ENCODE measurements at regions not wholly inside any gene's neighbourhood (a gene's known extent, or its start where the extent isn't known, plus 50 kb on each side); places are given as distances from the start of the nearest gene placed in this dataset.

DNA sequence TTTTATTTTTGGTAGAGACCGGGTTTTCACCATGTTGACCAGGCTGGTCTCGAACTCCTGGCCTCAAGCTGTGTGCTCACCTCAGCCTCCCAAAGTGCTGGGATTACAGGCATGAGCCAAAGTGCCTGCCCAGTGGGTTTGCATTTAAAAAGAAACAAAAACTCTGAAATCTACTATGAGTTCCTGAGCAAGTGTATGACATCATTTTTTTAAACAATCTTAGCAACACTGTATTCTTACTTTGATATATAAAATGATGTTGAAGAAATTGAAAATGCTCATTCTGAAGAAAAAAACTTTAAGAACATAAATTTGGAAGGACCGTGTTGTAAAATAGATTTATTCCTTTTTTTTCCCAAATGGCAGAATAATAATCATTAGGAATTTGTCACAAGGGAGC is 1199.7 kb downstream of the DIAPH3 start:
- no peaks in the 10 kb centered on the region for H3K4me1 ChIP-seq (ENCODE audit: insufficient read depth, low read length, poor library complexity, severe bottlenecking)
- H4K20me1 ChIP-seq (ENCODE audit: insufficient read depth, low read length, poor library complexity, severe bottlenecking): no peaks in the 10 kb centered on the region
- no peak overlapping the region for H3K9ac ChIP-seq (ENCODE audit: low read depth, low read length, poor library complexity, severe bottlenecking)
- no peaks in the 10 kb centered on the region for H3K79me2 ChIP-seq (ENCODE audit: insufficient read depth, low read length)
- H3K9me3 ChIP-seq (ENCODE audit: insufficient read depth, low read depth, low read length): peaks cover under 1% of the 10 kb centered on the region; the same call in 1 of the 2 replicates
- TF ChIP-seq EZH2phosphoT487 (IDR thresholded peaks at IDR 0.05; ENCODE audit: borderline replicate concordance): no peak
- TF ChIP-seq, protein P1, sequence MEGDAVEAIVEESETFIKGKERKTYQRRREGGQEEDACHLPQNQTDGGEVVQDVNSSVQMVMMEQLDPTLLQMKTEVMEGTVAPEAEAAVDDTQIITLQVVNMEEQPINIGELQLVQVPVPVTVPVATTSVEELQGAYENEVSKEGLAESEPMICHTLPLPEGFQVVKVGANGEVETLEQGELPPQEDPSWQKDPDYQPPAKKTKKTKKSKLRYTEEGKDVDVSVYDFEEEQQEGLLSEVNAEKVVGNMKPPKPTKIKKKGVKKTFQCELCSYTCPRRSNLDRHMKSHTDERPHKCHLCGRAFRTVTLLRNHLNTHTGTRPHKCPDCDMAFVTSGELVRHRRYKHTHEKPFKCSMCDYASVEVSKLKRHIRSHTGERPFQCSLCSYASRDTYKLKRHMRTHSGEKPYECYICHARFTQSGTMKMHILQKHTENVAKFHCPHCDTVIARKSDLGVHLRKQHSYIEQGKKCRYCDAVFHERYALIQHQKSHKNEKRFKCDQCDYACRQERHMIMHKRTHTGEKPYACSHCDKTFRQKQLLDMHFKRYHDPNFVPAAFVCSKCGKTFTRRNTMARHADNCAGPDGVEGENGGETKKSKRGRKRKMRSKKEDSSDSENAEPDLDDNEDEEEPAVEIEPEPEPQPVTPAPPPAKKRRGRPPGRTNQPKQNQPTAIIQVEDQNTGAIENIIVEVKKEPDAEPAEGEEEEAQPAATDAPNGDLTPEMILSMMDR (conservative IDR thresholded peaks at IDR 0.05; ENCODE audit: low read length): no peak
- no peak overlapping the region for H3K4me3 ChIP-seq (ENCODE audit: low read length, poor library complexity, severe bottlenecking)
- no peaks in the 10 kb centered on the region for H3F3A ChIP-seq (ENCODE audit: low read depth)
- no peaks in the 10 kb centered on the region for H3K36me3 ChIP-seq (ENCODE audit: insufficient read depth, low read length)
- H3K4me2 ChIP-seq (ENCODE audit: low read depth, low read length, poor library complexity, severe bottlenecking): no peak overlapping the region
- no peaks in the 10 kb centered on the region for H3K27me3 ChIP-seq (ENCODE audit: insufficient read depth, low read length, poor library complexity, severe bottlenecking)
- no peak overlapping the region for H2AFZ ChIP-seq (ENCODE audit: low read length)
- no peaks in the 10 kb centered on the region for H3K9me2 ChIP-seq (replicated peaks; ENCODE audit: low read depth, low read length)

DNA sequence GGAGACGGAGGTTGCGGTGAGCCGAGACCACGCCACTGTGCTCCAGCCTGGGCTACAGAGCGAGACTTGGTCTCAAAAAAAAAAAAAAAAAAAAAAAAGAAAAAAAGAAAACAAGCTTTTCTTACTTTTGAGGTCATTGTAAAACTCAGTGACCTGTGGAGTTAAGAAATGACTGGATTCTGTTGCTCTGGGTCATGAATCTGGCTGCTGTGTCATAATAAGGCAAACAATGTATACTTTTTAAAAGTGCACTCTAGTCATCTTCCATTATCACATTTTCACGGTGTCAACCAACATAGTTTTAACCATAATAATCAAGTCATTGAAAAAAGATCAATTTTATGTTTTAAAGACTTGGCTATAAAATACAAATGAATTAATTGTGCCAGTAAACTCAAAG is 1186.6 kb downstream of the DIAPH3 start:
- H3K4me3 ChIP-seq (ENCODE audit: low read length, poor library complexity, severe bottlenecking): no peak overlapping the region
- H3K79me2 ChIP-seq (ENCODE audit: insufficient read depth, low read length): no peaks in the 10 kb centered on the region
- no peaks in the 10 kb centered on the region for H4K20me1 ChIP-seq (ENCODE audit: insufficient read depth, low read length, poor library complexity, severe bottlenecking)
- H3K9ac ChIP-seq (ENCODE audit: low read depth, low read length, poor library complexity, severe bottlenecking): no peak overlapping the region
- no peaks in the 10 kb centered on the region for H3K27me3 ChIP-seq (ENCODE audit: insufficient read depth, low read length, poor library complexity, severe bottlenecking)
- H3K36me3 ChIP-seq (ENCODE audit: insufficient read depth, low read length): no peaks in the 10 kb centered on the region
- TF ChIP-seq EZH2phosphoT487 (IDR thresholded peaks at IDR 0.05; ENCODE audit: borderline replicate concordance): no peak
- TF ChIP-seq, protein P1 (conservative IDR thresholded peaks at IDR 0.05; ENCODE audit: low read length): no peak
- H2AFZ ChIP-seq (ENCODE audit: low read length): no peak overlapping the region
- H3K4me2 ChIP-seq (ENCODE audit: low read depth, low read length, poor library complexity, severe bottlenecking): no peak overlapping the region
- no peaks in the 10 kb centered on the region for H3K9me2 ChIP-seq (replicated peaks; ENCODE audit: low read depth, low read length)
- H3K9me3 ChIP-seq (ENCODE audit: insufficient read depth, low read depth, low read length): no peaks in the 10 kb centered on the region
- no peaks in the 10 kb centered on the region for H3F3A ChIP-seq (ENCODE audit: low read depth)
- H3K4me1 ChIP-seq (ENCODE audit: insufficient read depth, low read length, poor library complexity, severe bottlenecking): no peaks in the 10 kb centered on the region

DNA sequence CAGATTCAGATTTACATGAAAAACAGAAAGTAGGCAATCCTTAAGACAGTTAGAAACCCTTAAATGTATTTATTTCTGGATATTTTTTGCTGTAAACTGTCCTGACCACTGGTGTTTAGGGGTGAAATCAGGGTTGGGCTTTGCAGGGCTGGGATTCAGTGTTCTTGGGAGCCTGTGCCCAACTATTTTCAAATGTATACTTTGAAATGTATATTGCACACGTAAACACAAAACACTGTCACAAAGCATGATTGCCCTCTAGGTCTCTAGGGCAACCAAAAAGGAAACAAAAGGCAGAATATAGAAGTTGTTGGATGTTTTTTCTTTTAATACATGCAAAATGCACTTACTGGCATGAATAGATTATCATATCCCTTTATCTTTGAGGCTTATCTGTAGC is 1185.4 kb downstream of the DIAPH3 start:
- Histone ChIP-seq H3K9ac (ENCODE audit: low read depth, low read length, poor library complexity, severe bottlenecking) (no peak overlapping the region), H2AFZ (ENCODE audit: low read length) (no peak overlapping the region), H3K27me3 (ENCODE audit: insufficient read depth, low read length, poor library complexity, severe bottlenecking) (no peaks in the 10 kb centered on the region), H3F3A (ENCODE audit: low read depth) (no peaks in the 10 kb centered on the region), H4K20me1 (ENCODE audit: insufficient read depth, low read length, poor library complexity, severe bottlenecking) (no peaks in the 10 kb centered on the region), H3K9me2 (replicated peaks; ENCODE audit: low read depth, low read length) (no peaks in the 10 kb centered on the region), H3K4me1 (ENCODE audit: insufficient read depth, low read length, poor library complexity, severe bottlenecking) (no peaks in the 10 kb centered on the region), H3K36me3 (ENCODE audit: insufficient read depth, low read length) (no peaks in the 10 kb centered on the region), H3K4me2 (ENCODE audit: low read depth, low read length, poor library complexity, severe bottlenecking) (no peak overlapping the region), H3K4me3 (ENCODE audit: low read length, poor library complexity, severe bottlenecking) (no peak overlapping the region), H3K79me2 (ENCODE audit: insufficient read depth, low read length) (no peaks in the 10 kb centered on the region), H3K9me3 (ENCODE audit: insufficient read depth, low read depth, low read length) (no peaks in the 10 kb centered on the region)
- TF ChIP-seq, protein P1 (conservative IDR thresholded peaks at IDR 0.05; ENCODE audit: low read length): no peak
- TF ChIP-seq EZH2phosphoT487 (IDR thresholded peaks at IDR 0.05; ENCODE audit: borderline replicate concordance): no peak
